Endothelial cell of umbilical vein (primary cell): ENCODE measurements at regions not wholly inside any gene's neighbourhood (a gene's known extent, or its start where the extent isn't known, plus 50 kb on each side); places are given as distances from the start of the nearest gene placed in this dataset.

Experiments used
- BruUV-seq: library from RNA; stranded (reverse); fragments of 400-500 nt; replicated peaks from 2 replicates; lab custom pipeline; 2021; lab: Mats Ljungman, UMichigan
- CTCF ChIA-PET: fragments of 300-600, 350-600 bp; sonication (Branson Sonifier 250); formaldehyde crosslinking; loops from one replicate; lab custom pipeline; 2021; ENCODE audit warnings: antibody characterized with exemption, inconsistent platforms; lab: Charles Lee
- POLR2A ChIA-PET: fragments of 300-600, 350-600 bp; sonication (Branson Sonifier 250); formaldehyde crosslinking; loops from one replicate; lab custom pipeline; 2021; ENCODE audit warnings: antibody characterized with exemption, inconsistent platforms; lab: Charles Lee
- DNase-seq: peaks from one replicate; pipeline ENCODE4 v3.0.0-alpha.2; 2011; ENCODE audit warnings: low read depth, low spot score
- FAIRE-seq: peaks from 2 replicates; lab custom pipeline; 2011; peaks lifted over from hg19 to GRCh38; lab: Jason Lieb, UNC
- H2AFZ ChIP-seq: 2 replicates; pipeline ENCODE4 v1.6.0; 2012; ENCODE audit warnings: low read depth, low read length, control low read depth, inconsistent platforms
- H3K27ac ChIP-seq: 2 replicates; pipeline ENCODE4 v1.5.1; 2011; ENCODE audit warnings: low read depth, mild to moderate bottlenecking, control low read depth, low read length, moderate library complexity; ENCODE audit not compliant: insufficient read depth
- H3K27me3 ChIP-seq, 2 experiments: 2 replicates each; pipeline versions ENCODE4 v1.6.0 to v1.6.1; 2011; ENCODE audit warnings: low read length in 2 of 2, mixed read lengths in 1 of 2; ENCODE audit not compliant: control insufficient read depth in 2 of 2, insufficient read depth in 2 of 2
- H3K36me3 ChIP-seq, 2 experiments: 2 replicates in 1 of 2; 3 replicates in 1 of 2; pipeline ENCODE4 v1.5.1; 2011; ENCODE audit warnings: low read length in 2 of 2, mild to moderate bottlenecking in 1 of 2, moderate library complexity in 1 of 2; ENCODE audit not compliant: control insufficient read depth in 2 of 2, insufficient read depth in 2 of 2; ENCODE audit errors: extremely low read depth in 1 of 2
- H3K4me1 ChIP-seq: 3 replicates; pipeline ENCODE4 v1.5.1; 2011; ENCODE audit warnings: mild to moderate bottlenecking, low read length; ENCODE audit not compliant: control insufficient read depth, insufficient read depth; ENCODE audit errors: extremely low read depth
- H3K4me2 ChIP-seq: 2 replicates; pipeline ENCODE4 v1.6.1; 2011; ENCODE audit warnings: low read length, control low read depth, mixed read lengths; ENCODE audit not compliant: insufficient read depth
- H3K4me3 ChIP-seq, 3 experiments: fragments of 200-600 bp in 1 of 3; sonication (generic), shearing (Covaris generic) in 1 of 3; replicated peaks in 1 of 3; 2 replicates each; pipeline ENCODE4 v1.5.1; 2011 to 2016; ENCODE audit warnings: control low read depth in 3 of 3, low read length in 3 of 3, mild to moderate bottlenecking in 2 of 3, inconsistent platforms in 1 of 3, low read depth in 1 of 3, moderate library complexity in 1 of 3; ENCODE audit not compliant: insufficient read depth in 1 of 3
- H3K79me2 ChIP-seq: 2 replicates; pipeline ENCODE4 v1.6.0; 2012; ENCODE audit warnings: low read length, inconsistent platforms; ENCODE audit not compliant: control insufficient read depth, insufficient read depth
- H3K9ac ChIP-seq: replicated peaks from 2 replicates; pipeline ENCODE3; 2011; ENCODE audit warnings: low read length, control low read depth; ENCODE audit not compliant: insufficient read depth; ENCODE audit errors: extremely low read depth
- H3K9me1 ChIP-seq: replicated peaks from 3 replicates; pipeline ENCODE4 v1.6.0; 2011; ENCODE audit warnings: mild to moderate bottlenecking, low read length; ENCODE audit not compliant: control insufficient read depth, insufficient read depth; ENCODE audit errors: extremely low read depth
- H3K9me3 ChIP-seq: replicated peaks from 2 replicates; pipeline ENCODE4 v1.5.1; 2012; ENCODE audit warnings: low read length, inconsistent platforms; ENCODE audit not compliant: control insufficient read depth, insufficient read depth
- H4K20me1 ChIP-seq: replicated peaks from 2 replicates; pipeline ENCODE3; 2011; ENCODE audit warnings: mild to moderate bottlenecking, low read length; ENCODE audit not compliant: control insufficient read depth, insufficient read depth; ENCODE audit errors: extremely low read depth
- CTCF ChIP-seq, 2 donors: IDR thresholded peaks; 1 replicate in 1 of 2; 2 replicates in 1 of 2; pipeline ENCODE4 v1.5.1; 2011; ENCODE audit warnings: low read length in 2 of 2, mild to moderate bottlenecking in 2 of 2, moderate library complexity in 2 of 2, control low read depth in 1 of 2, inconsistent platforms in 1 of 2, low read depth in 1 of 2; ENCODE audit not compliant: insufficient read depth in 1 of 2; ENCODE audit errors: extremely low read depth in 1 of 2
- EZH2 ChIP-seq: IDR thresholded peaks from 2 replicates; pipeline ENCODE4 v1.6.1; 2012; ENCODE audit warnings: borderline replicate concordance, low read depth, mild to moderate bottlenecking, moderate library complexity, low read length, inconsistent platforms; ENCODE audit not compliant: severe bottlenecking
- FOS ChIP-seq: IDR thresholded peaks from 2 replicates; pipeline ENCODE4 v1.6.1; 2011; ENCODE audit warnings: mild to moderate bottlenecking, low read length, moderate library complexity, borderline replicate concordance; ENCODE audit not compliant: insufficient read depth
- GATA2 ChIP-seq: IDR thresholded peaks from 2 replicates; pipeline ENCODE4 v1.7.0; 2011; ENCODE audit warnings: low read depth, mild to moderate bottlenecking, moderate library complexity, mixed read lengths, low read length; ENCODE audit not compliant: insufficient read length, insufficient read depth
- JUN ChIP-seq: IDR thresholded peaks from 2 replicates; pipeline ENCODE4 v1.6.1; 2011; ENCODE audit warnings: borderline replicate concordance, low read depth; ENCODE audit not compliant: insufficient read length, insufficient read depth
- MYC ChIP-seq: IDR thresholded peaks from one replicate; pipeline ENCODE4 v1.6.1; 2011; ENCODE audit warnings: mild to moderate bottlenecking, low read depth, low read length
- POLR2A ChIP-seq: IDR thresholded peaks from 2 replicates; pipeline ENCODE4 v1.6.1; 2012; ENCODE audit warnings: low read depth, mild to moderate bottlenecking, control low read depth, low read length
- POLR2AphosphoS5 ChIP-seq: IDR thresholded peaks from 2 replicates; pipeline ENCODE4 v1.6.1; 2012; ENCODE audit warnings: low read depth, mild to moderate bottlenecking, control low read depth, low read length, moderate library complexity; ENCODE audit not compliant: insufficient read depth
- dilution Hi-C: fragments of 300-500 bp; cut with MboI; formaldehyde crosslinking; loops from one replicate; pipeline ENCODE4 v1.15.0; 2019; ENCODE audit warnings: low sequenced_read_pairs; ENCODE audit not compliant: extremely low pct_ligation_motif_present
- intact Hi-C: fragments of 100-400 bp; cut with micrococcal nuclease; formaldehyde crosslinking; loops from one replicate; pipeline ENCODE4 v1.10.0; 2022
- TF ChIP-seq, protein P1 (sequence below): IDR thresholded peaks from 2 replicates; pipeline ENCODE4 v1.6.1; 2011; ENCODE audit not compliant: insufficient read depth, insufficient read length

DNA sequence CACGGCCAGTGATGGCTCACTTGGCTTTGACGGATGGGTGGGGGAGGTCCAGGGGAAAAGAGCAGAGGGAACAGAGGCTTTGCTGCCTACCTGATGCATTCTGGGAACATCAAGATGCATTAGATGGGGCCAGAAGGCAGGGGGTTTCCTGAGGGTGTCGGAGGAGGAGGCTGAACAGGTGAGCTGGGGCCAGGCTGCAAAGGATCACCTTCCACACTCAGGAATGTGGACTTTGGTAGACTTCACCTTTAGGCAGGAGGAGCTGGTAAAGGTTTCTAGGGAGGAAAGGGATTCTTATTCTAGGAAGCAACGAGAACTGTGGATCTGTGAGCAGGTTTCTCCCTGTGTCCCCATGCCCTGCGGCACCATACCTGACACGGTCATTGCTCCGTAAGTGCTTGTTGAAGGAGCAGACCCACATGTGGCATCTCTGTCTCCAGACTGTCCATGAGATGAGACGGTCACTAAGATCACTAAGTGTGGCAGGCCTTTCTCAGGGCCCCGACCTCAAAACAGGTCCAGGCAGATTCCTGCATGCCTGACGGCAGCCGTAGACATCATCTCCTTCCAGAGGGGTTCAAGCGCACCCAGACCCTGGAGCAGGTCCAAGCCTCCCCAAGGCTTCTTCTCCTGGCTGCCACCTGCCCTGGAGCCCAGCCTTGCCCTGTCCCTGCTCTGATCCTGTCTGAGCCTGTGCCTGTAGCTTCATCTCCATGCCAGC is 89.1 kb upstream of the SLC25A33 start:
- Histone ChIP-seq H3K4me2 (no peak overlapping the region), H3K4me1 (peaks cover 4% of the 10 kb centered on the region), H3K36me3 (no peaks in the 10 kb centered on the region), H3K9me1 (no peaks in the 10 kb centered on the region), H3K4me3 (no peak overlapping the region), H2AFZ (no peak overlapping the region), H3K9me3 (no peaks in the 10 kb centered on the region), H3K27me3 (no peaks in the 10 kb centered on the region), H4K20me1 (no peaks in the 10 kb centered on the region), H3K9ac (no peak overlapping the region), H3K27ac (no peak overlapping the region), H3K79me2 (no peaks in the 10 kb centered on the region)
- dilution Hi-C loops = no loop called here
- POLR2A ChIA-PET = no interaction called here
- intact Hi-C loops = no loop called here
- FAIRE-seq (no peak), DNase-seq (no peak)
- CTCF ChIA-PET = interaction anchor here (0.9 to 4.8 kb wide), 4 partner anchors 37 to 160 kb away, joined by 3 to 35 read pairs (median 3); no protein-coding TSS in a partner anchor
- TF ChIP-seq MYC (no peak), CTCF (IDR thresholded peaks at IDR 0.05; ENCODE audit: extremely low read depth in 1 of 2, insufficient read depth in 1 of 2, low read depth in 1 of 2, low read length in 2 of 2) (no peak), GATA2 (no peak), POLR2A (no peak), JUN (no peak), FOS (no peak), EZH2 (no peak), POLR2AphosphoS5 (no peak)
- TF ChIP-seq, protein P1, sequence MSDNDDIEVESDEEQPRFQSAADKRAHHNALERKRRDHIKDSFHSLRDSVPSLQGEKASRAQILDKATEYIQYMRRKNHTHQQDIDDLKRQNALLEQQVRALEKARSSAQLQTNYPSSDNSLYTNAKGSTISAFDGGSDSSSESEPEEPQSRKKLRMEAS = no peak
- BruUV-seq = no TSS peak
